GM18511 (cell line): ENCODE measurements at regions not wholly inside any gene's neighbourhood (a gene's known extent, or its start where the extent isn't known, plus 50 kb on each side); places are given as distances from the start of the nearest gene placed in this dataset.

Source experiments
- ATAC-seq: cut with Tn5 transposase; IDR thresholded peaks from one replicate; pipeline ENCODE4 v1.9.1; 2021; ENCODE audit warnings: mild to moderate bottlenecking, moderate library complexity; ENCODE audit not compliant: unreplicated experiment

- ATAC-seq: no peak
Measured at GRCh38 chr4:120526033-120526432, 396.5 kb downstream of the PRDM5 start.

DNA sequence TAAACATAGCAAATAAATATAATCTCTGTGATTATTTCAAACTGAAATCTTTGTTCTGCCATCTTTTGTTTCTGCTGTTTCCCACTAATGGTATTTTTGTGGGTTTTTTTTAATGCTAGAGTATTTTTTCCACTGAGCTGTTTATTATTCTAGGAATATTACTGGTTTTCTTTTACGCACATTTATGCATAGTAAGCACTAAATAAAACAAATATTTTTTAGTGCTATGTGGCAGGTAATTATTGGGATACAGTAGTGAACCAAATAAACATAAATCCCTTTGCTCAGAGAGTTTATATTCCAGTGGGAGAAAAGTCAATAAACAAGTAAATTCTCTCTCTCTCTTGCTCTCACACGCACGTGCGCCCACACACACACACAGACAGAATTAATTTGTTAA is 397.4 kb downstream of the PRDM5 start:
- no peak for ATAC-seq

GRCh38 chr4:120524237-120524636 is 398.3 kb downstream of the PRDM5 start:
- no peak for ATAC-seq

- ATAC-seq: no peak
Measured at GRCh38 chr4:120520761-120521160, 401.8 kb downstream of the PRDM5 start.

DNA sequence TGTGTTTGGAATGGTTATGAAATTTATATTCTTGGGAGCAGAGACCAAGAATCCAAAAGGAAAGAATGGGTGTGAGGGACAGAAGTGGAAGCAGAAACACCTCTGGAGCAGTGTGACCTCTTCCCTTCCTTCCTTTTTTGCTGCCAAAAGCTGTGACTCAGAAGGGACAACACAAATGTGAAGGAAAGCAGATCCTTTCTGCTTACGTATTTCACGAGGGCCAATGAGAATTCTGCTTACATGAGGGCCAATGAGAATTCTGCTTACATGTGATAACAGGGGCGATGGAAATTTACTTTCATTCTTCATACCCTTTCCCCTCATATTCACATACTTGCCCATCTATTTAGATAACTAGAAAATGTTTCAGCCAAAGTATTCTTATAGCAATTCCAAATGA is 404.6 kb downstream of the PRDM5 start:
- no peak for ATAC-seq

DNA sequence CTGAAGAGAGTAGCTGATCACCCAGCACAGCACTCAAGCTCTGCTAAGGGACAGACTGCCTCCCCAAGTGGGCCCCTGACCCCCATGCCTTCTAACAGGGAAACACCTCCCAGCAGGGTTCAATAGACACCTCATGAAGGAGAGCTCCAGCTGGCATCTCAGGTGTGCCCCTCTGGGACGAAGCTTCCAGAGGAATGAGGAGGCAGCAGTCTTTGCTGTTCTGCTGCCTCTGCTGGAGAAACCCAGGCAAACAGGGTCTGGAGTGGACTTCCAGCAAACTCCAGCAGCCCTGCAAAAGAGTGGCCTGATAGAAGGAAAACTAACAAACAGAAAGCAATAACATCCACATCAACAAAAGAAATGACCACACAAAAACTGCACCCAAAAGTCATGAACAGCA is 412.8 kb downstream of the PRDM5 start:
- no peak for ATAC-seq

GRCh38 chr4:120509222-120509621 is 413.3 kb downstream of the PRDM5 start:
- ATAC-seq: no peak

DNA sequence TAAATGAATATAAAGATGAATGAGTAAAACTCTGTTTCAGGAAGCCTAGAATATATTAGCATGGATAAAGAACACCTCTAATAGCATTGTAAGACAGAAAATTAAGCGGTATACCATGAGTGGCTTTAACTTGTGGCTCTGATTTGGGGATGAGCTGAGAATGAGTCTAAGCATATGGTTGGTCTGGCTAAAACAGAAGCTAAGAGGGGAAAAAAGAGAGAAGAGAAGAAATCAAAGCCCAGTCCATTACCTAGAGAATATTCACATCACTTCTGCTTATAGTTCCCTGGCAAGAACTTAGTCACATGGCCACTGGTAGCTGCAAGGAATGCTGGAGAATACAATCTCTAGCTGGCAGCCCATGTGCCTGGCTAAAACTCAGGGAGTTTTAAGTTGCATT is 414.5 kb downstream of the PRDM5 start:
- no peak for ATAC-seq

- ATAC-seq: no peak
Measured at GRCh38 chr4:120506536-120506935, 416.0 kb downstream of the PRDM5 start.

DNA sequence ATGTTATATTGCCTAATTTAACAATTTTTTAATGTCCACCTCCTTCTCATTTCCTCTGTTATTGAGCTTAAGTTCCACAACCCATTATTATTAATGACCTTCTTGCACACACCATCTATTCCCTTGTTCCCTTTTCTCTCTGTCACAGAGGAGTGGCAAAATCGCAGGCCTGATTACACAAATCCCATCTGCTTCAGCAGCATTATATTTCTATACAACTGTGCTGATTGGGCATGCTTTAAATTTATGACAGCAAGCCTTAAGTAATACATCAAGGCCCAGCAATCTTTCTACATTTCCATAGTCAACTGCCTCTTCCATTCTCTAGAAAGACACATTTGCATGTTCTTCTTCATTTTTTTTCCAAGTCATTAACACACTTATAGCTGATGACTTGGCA is 423.8 kb downstream of the PRDM5 start:
- ATAC-seq: no peak

- ATAC-seq: no peak
Measured at GRCh38 chr4:120491481-120491880, 424.8 kb upstream of the MAD2L1 start.

DNA sequence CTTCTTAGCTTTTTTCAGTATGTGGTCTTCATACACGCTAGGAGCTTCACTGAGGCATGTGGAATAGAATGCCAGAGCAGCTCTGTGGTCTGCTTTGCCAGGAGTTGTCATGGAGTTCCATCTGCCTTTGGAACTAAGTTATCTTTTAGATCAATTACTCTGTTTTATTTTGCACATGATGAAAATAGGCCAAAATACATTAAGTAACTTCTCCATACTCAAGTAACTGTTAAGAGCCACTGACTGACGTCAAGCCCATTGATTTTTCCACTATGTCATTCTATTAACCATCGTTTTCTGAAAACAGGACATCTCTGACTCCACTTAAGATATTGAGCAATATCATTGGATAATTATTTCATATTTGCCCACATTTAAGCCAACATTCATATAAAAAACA is 415.1 kb upstream of the MAD2L1 start:
- no peak for ATAC-seq

DNA sequence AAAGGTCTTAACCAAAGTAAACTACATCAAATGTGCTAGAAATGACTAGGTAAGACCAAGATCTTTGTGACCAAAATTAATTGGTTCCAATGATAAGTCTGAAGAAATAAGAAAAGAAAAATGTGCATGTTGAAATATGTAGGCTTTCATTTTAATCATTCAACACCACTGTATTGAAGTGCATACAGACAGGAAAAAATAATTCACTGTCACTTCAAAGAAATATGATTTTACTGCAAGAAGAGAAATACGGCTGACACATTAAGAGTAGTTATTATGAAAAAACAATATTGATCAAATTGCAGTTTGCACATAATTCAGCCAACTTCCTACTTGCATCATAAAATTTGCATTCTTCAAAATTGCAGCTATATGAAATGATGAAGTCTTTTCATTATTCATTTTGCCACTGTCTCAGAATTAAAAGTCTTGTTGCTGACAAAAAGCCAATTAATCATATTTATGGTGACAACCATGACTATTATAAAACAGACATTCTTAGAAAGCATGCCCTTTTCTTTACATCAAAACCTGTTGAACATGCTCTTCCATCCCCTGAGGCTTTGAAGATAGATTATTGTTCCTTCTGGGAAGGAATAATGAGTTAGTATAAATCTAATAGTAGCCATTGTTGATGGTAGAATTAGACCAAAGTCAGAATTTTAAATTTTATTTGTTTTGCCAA is 405.9 kb upstream of the MAD2L1 start:
- no peak for ATAC-seq

GRCh38 chr4:120466429-120466828 is 399.8 kb upstream of the MAD2L1 start:
- no peak for ATAC-seq

- no peak for ATAC-seq
Measured at GRCh38 chr4:120454788-120455187, 388.1 kb upstream of the MAD2L1 start.

- ATAC-seq: no peak
Measured at GRCh38 chr4:120452536-120452935, 385.9 kb upstream of the MAD2L1 start.

- no peak for ATAC-seq
Measured at GRCh38 chr4:120452001-120452400, 385.4 kb upstream of the MAD2L1 start.

DNA sequence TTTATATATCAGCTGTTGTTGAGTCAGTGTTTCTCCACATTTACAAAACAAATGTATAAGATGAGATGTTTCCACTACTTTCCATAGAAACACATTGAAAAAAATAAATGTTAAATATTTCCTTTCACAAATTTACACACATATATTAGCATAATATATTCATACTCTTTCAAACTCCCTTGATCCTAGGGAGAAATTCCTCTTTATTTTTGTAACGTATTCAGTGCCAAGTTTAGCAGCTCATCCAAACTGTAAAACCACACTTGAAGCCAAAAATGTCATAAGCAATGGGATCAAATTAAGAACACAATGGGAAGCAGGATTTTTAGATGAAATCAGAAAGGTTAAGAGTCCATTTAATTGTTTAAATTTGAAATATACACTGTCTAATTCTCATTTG is 381.1 kb upstream of the MAD2L1 start:
- no peak for ATAC-seq

DNA sequence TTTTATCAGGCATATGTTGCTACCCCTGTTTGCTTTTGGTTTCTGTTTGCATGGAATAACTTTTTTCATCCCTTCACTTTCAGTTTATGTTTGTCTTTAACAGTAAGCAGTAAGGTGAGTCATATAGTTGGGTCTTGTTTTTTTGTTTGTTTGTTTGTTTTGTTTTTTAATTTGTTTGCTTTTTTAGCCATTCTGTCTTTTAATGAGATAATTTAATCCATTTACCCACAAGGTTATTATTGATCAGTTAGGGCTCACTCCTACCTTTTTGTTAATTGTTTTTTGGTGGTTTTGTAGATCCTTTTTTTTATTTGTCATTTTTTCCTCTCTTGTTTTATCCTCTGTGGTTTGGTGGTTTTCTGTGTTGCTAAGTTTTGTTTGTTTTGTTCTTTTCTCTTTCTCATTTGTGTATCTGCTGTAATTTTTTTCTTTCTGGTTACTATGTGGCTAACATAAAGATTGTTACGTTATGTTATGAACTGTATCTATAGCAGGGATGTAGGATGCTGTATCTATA is 379.5 kb upstream of the MAD2L1 start:
- ATAC-seq: peak; percentile 96

DNA sequence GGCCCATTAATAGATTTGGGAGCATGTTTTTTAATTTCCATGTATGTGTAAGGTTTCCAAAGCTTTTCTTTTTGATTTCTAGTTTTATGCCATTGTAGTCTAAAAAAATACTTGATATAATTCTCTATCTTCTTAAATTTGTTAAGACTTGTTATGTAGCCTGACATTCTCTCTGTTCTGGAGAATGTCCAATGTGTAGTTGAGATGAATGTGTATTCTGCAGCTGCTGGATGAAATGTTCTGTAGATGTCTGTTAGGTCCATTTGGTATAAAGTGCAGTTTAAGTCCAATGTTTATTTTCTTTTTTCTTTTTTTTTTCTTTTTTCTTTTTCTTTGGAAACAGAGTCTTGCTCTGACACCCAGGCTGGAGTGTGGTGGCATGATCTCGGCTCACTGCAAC is 378.5 kb upstream of the MAD2L1 start:
- no peak for ATAC-seq

DNA sequence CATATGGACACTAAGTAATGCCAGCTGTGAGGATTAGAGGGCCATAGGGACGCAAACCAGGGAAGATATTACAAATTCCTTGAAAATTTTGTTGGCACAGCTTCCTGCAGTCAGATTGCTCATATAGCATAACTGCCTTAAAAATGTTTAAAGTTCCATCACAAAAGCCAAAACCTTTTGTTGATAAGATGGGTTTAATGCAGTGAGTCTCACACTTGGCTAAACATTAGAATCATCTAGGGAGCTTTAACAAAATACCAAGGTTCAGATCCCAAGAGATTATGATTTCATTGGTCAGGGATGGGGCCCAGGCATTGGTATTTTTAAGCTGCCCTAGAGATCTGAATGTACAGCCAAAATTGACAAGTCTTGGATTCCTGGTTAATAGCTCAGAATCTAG is 376.5 kb upstream of the MAD2L1 start:
- no peak for ATAC-seq

DNA sequence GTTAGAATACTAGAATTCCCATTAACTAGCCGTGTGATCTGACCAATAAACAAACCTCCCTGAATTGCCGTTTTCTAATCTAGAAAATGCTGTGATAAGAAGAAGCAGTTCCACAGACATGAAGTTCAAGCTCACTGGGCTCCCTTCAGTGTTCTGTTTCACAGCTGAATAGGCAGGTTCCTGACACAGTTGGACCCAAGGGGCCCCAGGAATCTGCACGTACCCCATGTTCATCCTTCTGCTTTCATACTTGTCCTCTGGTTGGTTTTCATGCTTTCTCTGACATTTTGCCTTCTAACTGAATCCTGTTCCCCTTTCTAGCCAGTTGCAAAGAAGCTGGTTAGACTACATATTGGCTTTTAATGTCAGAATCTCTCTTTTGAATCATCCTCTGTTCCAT is 374.1 kb upstream of the MAD2L1 start:
- ATAC-seq: no peak

- ATAC-seq: no peak
Measured at GRCh38 chr4:120435179-120435578, 368.5 kb upstream of the MAD2L1 start.
